C4-2B (cell line): ENCODE measurements at regions not wholly inside any gene's neighbourhood (a gene's known extent, or its start where the extent isn't known, plus 50 kb on each side); places are given as distances from the start of the nearest gene placed in this dataset.

Source experiments
- CTCF ChIP-seq: fragments of 450-650 bp; conservative IDR thresholded peaks from 2 replicates; pipeline ENCODE4 v1.5.1; 2017; ENCODE audit warnings: mild to moderate bottlenecking
- ZFX ChIP-seq: fragments of 450-650 bp; IDR thresholded peaks from 2 replicates; pipeline ENCODE4 v1.6.1; 2017

- TF ChIP-seq CTCF (no peak), ZFX (no peak)
Measured at GRCh38 chr11:81422402-81422801, 1311.3 kb downstream of the FAM181B start.
